ENCODE measurements at regions not wholly inside any gene's neighbourhood (a gene's known extent, or its start where the extent isn't known, plus 50 kb on each side); places are given as distances from the start of the nearest gene placed in this dataset.

GRCh38 chr13:40143559-40143958, 488.1 kb downstream of the COG6 start:
- TF ChIP-seq CTCF (conservative IDR thresholded peaks at IDR 0.05): no peak
- TF ChIP-seq ZFX (IDR thresholded peaks at IDR 0.05): no peak

GRCh38 chr13:40145139-40145538, 489.7 kb downstream of the COG6 start:
- H3K27ac ChIP-seq: no peak overlapping the region
- TF ChIP-seq CTCF (conservative IDR thresholded peaks at IDR 0.05) (no peak), ZFX (IDR thresholded peaks at IDR 0.05) (no peak)

More at GRCh38 chr13:40143559-40143958, 488.1 kb downstream of the COG6 start:
- H3K27ac ChIP-seq: no peak overlapping the region

GRCh38 chr13:40146063-40146462, 490.6 kb downstream of the COG6 start:
- no peak overlapping the region for H3K27ac ChIP-seq
- TF ChIP-seq ZFX (IDR thresholded peaks at IDR 0.05) (no peak), CTCF (conservative IDR thresholded peaks at IDR 0.05) (no peak)

- no peak for TF ChIP-seq CTCF (conservative IDR thresholded peaks at IDR 0.05)
- no peak for TF ChIP-seq ZFX (IDR thresholded peaks at IDR 0.05)
- no peak overlapping the region for H3K27ac ChIP-seq
Measured at GRCh38 chr13:40146611-40147117, 491.2 kb downstream of the COG6 start.

GRCh38 chr13:40148101-40148500, 492.6 kb downstream of the COG6 start:
- TF ChIP-seq ZFX (IDR thresholded peaks at IDR 0.05): no peak
- no peak for TF ChIP-seq CTCF (conservative IDR thresholded peaks at IDR 0.05)
- H3K27ac ChIP-seq: no peak overlapping the region

GRCh38 chr13:40148742-40149141, 493.3 kb downstream of the COG6 start:
- no peak for TF ChIP-seq ZFX (IDR thresholded peaks at IDR 0.05)
- TF ChIP-seq CTCF (conservative IDR thresholded peaks at IDR 0.05): no peak

GRCh38 chr13:40149611-40150274, 494.3 kb downstream of the COG6 start:
- TF ChIP-seq CTCF (conservative IDR thresholded peaks at IDR 0.05) (no peak), ZFX (IDR thresholded peaks at IDR 0.05) (no peak)
- no peak overlapping the region for H3K27ac ChIP-seq

More at GRCh38 chr13:40148742-40149141, 493.3 kb downstream of the COG6 start:
- H3K27ac ChIP-seq: no peak overlapping the region

Data from C4-2B (cell line).